C4-2B (cell line): ENCODE measurements at regions not wholly inside any gene's neighbourhood (a gene's known extent, or its start where the extent isn't known, plus 50 kb on each side); places are given as distances from the start of the nearest gene placed in this dataset.

Source experiments
- CTCF ChIP-seq: fragments of 450-650 bp; conservative IDR thresholded peaks from 2 replicates; pipeline ENCODE4 v1.5.1; 2017; ENCODE audit warnings: mild to moderate bottlenecking
- ZFX ChIP-seq: fragments of 450-650 bp; IDR thresholded peaks from 2 replicates; pipeline ENCODE4 v1.6.1; 2017

- TF ChIP-seq CTCF (no peak), ZFX (no peak)
Observed at GRCh38 chr7:25546306-25546705, 318.0 kb upstream of the NPVF start.
